ENCODE measurements at regions not wholly inside any gene's neighbourhood (a gene's known extent, or its start where the extent isn't known, plus 50 kb on each side); places are given as distances from the start of the nearest gene placed in this dataset.

DNA sequence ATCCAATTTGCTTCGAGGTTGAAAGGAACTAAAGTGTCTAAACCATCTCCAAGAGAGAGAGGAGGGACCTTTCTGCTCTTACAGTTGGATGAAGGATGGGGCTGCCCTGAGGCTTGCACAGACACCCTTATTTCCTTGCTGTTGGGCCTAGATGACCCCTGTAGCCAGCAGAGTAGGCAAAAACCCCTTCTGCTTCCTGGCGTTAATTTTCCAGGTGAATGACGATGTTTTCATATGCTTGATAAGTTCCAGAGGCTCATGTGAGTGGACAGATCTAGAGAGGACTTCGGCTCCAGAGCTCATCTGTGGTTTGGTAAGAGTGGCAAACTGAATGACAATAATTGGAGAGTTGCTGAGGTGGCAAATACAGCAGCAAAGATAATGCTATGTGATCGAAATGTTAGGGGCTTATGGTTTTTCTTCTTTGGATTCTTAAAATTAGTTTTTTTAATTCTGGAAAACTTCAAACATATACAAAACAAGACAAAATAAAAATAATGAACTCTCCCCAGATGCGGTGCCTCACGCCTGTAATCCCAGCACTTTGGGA, 98.6 kb upstream of the MAP4K3 start:
- no peak for TF ChIP-seq EZH2phosphoT487 (IDR thresholded peaks at IDR 0.05; ENCODE audit: borderline replicate concordance, low read depth, low read length)
- TF ChIP-seq, protein P1, sequence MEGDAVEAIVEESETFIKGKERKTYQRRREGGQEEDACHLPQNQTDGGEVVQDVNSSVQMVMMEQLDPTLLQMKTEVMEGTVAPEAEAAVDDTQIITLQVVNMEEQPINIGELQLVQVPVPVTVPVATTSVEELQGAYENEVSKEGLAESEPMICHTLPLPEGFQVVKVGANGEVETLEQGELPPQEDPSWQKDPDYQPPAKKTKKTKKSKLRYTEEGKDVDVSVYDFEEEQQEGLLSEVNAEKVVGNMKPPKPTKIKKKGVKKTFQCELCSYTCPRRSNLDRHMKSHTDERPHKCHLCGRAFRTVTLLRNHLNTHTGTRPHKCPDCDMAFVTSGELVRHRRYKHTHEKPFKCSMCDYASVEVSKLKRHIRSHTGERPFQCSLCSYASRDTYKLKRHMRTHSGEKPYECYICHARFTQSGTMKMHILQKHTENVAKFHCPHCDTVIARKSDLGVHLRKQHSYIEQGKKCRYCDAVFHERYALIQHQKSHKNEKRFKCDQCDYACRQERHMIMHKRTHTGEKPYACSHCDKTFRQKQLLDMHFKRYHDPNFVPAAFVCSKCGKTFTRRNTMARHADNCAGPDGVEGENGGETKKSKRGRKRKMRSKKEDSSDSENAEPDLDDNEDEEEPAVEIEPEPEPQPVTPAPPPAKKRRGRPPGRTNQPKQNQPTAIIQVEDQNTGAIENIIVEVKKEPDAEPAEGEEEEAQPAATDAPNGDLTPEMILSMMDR (conservative IDR thresholded peaks at IDR 0.05; ENCODE audit: low read length) = no peak
- BruUV-seq (replicated peaks) = no TSS peak
- Histone ChIP-seq H3K4me3 (ENCODE audit: low read depth, low read length, poor library complexity, severe bottlenecking) (no peak overlapping the region), H3K27ac (ENCODE audit: low read depth, low read length, poor library complexity, severe bottlenecking) (no peak overlapping the region), H3K36me3 (ENCODE audit: insufficient read depth, low read length) (no peaks in the 10 kb centered on the region), H2AFZ (ENCODE audit: low read length) (no peak overlapping the region), H3K4me1 (ENCODE audit: insufficient read depth, low read length, poor library complexity, severe bottlenecking) (peaks cover 5% of the 10 kb centered on the region), H3K79me2 (ENCODE audit: insufficient read depth, low read depth, low read length) (no peaks in the 10 kb centered on the region), H3K4me2 (ENCODE audit: low read length) (no peak overlapping the region), H3K9me2 (ENCODE audit: insufficient read depth, low read length) (no peaks in the 10 kb centered on the region), H3K9me3 (ENCODE audit: low read length) (peaks cover 5% of the 10 kb centered on the region; the same call in 1 of the 2 replicates), H4K20me1 (ENCODE audit: insufficient read depth, low read length) (no peaks in the 10 kb centered on the region)
- intact Hi-C loops (cut with micrococcal nuclease; ENCODE audit: unreplicated experiment) = no loop called here
- POLR2A ChIA-PET = interaction anchor here (1.5 kb wide), 1 partner anchor 60 kb away, joined by 3 read pairs; no protein-coding TSS in a partner anchor
- CTCF ChIA-PET (ENCODE audit: unreplicated experiment) = no interaction called here
- DNase-seq (ENCODE audit: low spot score) = no peak

DNA sequence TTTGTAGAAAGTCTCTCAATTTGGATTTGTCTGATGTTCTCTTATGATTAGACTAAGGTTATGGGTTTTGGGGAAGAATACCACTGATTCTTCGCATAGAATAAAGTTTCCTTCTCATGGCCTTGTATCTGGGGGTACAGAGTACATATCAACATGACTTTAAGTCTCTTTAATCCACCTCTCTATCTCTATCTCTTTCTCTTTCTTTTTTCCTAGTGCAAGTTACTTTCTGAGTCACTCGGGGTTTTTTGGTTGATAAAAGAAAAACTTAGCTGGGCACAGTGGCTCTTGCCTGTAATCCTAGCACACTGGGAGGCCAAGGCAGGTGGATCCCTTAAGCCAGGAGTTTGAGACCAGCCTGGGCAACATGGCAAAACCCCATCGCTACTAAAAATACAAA, 100.1 kb upstream of the MAP4K3 start:
- Histone ChIP-seq H3K4me2 (ENCODE audit: low read length) (no peak overlapping the region), H3K4me3 (ENCODE audit: low read depth, low read length, poor library complexity, severe bottlenecking) (no peak overlapping the region), H3K9me3 (ENCODE audit: low read length) (no peaks in the 10 kb centered on the region), H4K20me1 (ENCODE audit: insufficient read depth, low read length) (no peaks in the 10 kb centered on the region), H2AFZ (ENCODE audit: low read length) (no peak overlapping the region), H3K79me2 (ENCODE audit: insufficient read depth, low read depth, low read length) (no peaks in the 10 kb centered on the region), H3K9me2 (ENCODE audit: insufficient read depth, low read length) (no peaks in the 10 kb centered on the region), H3K36me3 (ENCODE audit: insufficient read depth, low read length) (no peaks in the 10 kb centered on the region), H3K4me1 (ENCODE audit: insufficient read depth, low read length, poor library complexity, severe bottlenecking) (no peaks in the 10 kb centered on the region), H3K27ac (ENCODE audit: low read depth, low read length, poor library complexity, severe bottlenecking) (no peak overlapping the region)
- DNase-seq (ENCODE audit: low spot score) = no peak
- POLR2A ChIA-PET = interaction anchor here (0.7 kb wide), 2 partner anchors 19 to 419 kb away, joined by 4 to 6 read pairs; no protein-coding TSS in a partner anchor
- BruUV-seq (replicated peaks) = no TSS peak
- CTCF ChIA-PET (ENCODE audit: unreplicated experiment) = no interaction called here
- intact Hi-C loops (cut with micrococcal nuclease; ENCODE audit: unreplicated experiment) = no loop called here
- no peak for TF ChIP-seq EZH2phosphoT487 (IDR thresholded peaks at IDR 0.05; ENCODE audit: borderline replicate concordance, low read depth, low read length)
- TF ChIP-seq, protein P1 (conservative IDR thresholded peaks at IDR 0.05; ENCODE audit: low read length) = no peak

DNA sequence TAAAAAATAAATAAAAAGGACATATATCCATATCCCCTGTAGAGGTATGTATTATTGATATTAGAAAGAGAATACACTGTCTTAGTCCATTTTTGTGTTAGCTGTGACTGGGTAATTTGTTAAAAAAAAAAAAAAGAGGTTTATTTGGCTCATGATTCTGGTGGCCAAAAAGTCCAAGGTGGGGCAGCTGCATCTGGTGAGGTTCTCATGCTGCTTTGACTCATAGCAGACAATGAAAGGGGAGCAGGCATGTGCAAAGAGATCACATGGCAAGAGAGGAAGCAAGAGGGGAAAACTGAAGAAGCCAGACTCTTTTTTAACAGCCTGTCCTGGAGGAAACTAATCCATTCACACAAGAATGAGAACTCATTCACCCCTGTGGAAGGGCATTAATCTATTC, 101.6 kb upstream of the MAP4K3 start:
- BruUV-seq (replicated peaks) = no TSS peak
- POLR2A ChIA-PET = interaction anchor here (0.7 kb wide), 1 partner anchor 517 kb away, joined by 3 read pairs; no protein-coding TSS in a partner anchor

More for the DNA sequence above, 101.6 kb upstream of the MAP4K3 start:
- Histone ChIP-seq H3K36me3 (ENCODE audit: insufficient read depth, low read length) (no peaks in the 10 kb centered on the region), H3K27ac (ENCODE audit: low read depth, low read length, poor library complexity, severe bottlenecking) (no peak overlapping the region), H2AFZ (ENCODE audit: low read length) (no peak overlapping the region), H3K9me3 (ENCODE audit: low read length) (no peaks in the 10 kb centered on the region), H3K4me2 (ENCODE audit: low read length) (no peak overlapping the region), H4K20me1 (ENCODE audit: insufficient read depth, low read length) (no peaks in the 10 kb centered on the region), H3K4me3 (ENCODE audit: low read depth, low read length, poor library complexity, severe bottlenecking) (no peak overlapping the region), H3K4me1 (ENCODE audit: insufficient read depth, low read length, poor library complexity, severe bottlenecking) (no peaks in the 10 kb centered on the region), H3K9me2 (ENCODE audit: insufficient read depth, low read length) (no peaks in the 10 kb centered on the region), H3K79me2 (ENCODE audit: insufficient read depth, low read depth, low read length) (no peaks in the 10 kb centered on the region)
- no peak for TF ChIP-seq EZH2phosphoT487 (IDR thresholded peaks at IDR 0.05; ENCODE audit: borderline replicate concordance, low read depth, low read length)
- TF ChIP-seq, protein P1 (conservative IDR thresholded peaks at IDR 0.05; ENCODE audit: low read length) = no peak
- intact Hi-C loops (cut with micrococcal nuclease; ENCODE audit: unreplicated experiment) = no loop called here
- CTCF ChIA-PET (ENCODE audit: unreplicated experiment) = no interaction called here
- DNase-seq (ENCODE audit: low spot score) = no peak
